HG02798 (cell line): ENCODE measurements at regions not wholly inside any gene's neighbourhood (a gene's known extent, or its start where the extent isn't known, plus 50 kb on each side); places are given as distances from the start of the nearest gene placed in this dataset.
"Not testable (repeated sequence)": the region's sequence is repeated elsewhere in the genome, so short reads cannot be mapped to it uniquely, and the experiment has no call there.

ENCODE experiments used
- ATAC-seq: cut with Tn5 transposase; IDR thresholded peaks from one replicate; pipeline ENCODE4 v1.9.1; 2021; ENCODE audit warnings: mild to moderate bottlenecking; ENCODE audit not compliant: unreplicated experiment, poor library complexity

GRCh38 chr2:155010925-155011324 is 312.4 kb downstream of the KCNJ3 start:
- ATAC-seq = no peak

GRCh38 chr2:154995361-154995760 is 296.9 kb downstream of the KCNJ3 start:
- ATAC-seq = no peak

GRCh38 chr2:154992826-154993225 is 294.3 kb downstream of the KCNJ3 start:
- no peak for ATAC-seq

GRCh38 chr2:154978710-154979109 is 280.2 kb downstream of the KCNJ3 start:
- peak; percentile 57 for ATAC-seq

- no peak for ATAC-seq
Observed at GRCh38 chr2:154978244-154978643, 279.7 kb downstream of the KCNJ3 start.

- peak; percentile 68 for ATAC-seq
Observed at GRCh38 chr2:154974041-154974440, 275.5 kb downstream of the KCNJ3 start.

- no peak for ATAC-seq
Observed at GRCh38 chr2:154963511-154963910, 265.0 kb downstream of the KCNJ3 start.

GRCh38 chr2:154961676-154962075 is 263.2 kb downstream of the KCNJ3 start:
- no peak for ATAC-seq

- peak; percentile 82 for ATAC-seq
Observed at GRCh38 chr2:154960802-154961583, 262.5 kb downstream of the KCNJ3 start.

GRCh38 chr2:154952346-154952980 is 254.0 kb downstream of the KCNJ3 start:
- no peak for ATAC-seq

- ATAC-seq = not testable (repeated sequence)
Observed at GRCh38 chr2:154947416-154947815, 248.9 kb downstream of the KCNJ3 start.

GRCh38 chr2:154945984-154946383 is 247.5 kb downstream of the KCNJ3 start:
- no peak for ATAC-seq

- no peak for ATAC-seq
Observed at GRCh38 chr2:154941379-154941778, 242.9 kb downstream of the KCNJ3 start.

GRCh38 chr2:154934213-154934612 is 235.7 kb downstream of the KCNJ3 start:
- ATAC-seq = no peak

GRCh38 chr2:154924531-154924930 is 226.0 kb downstream of the KCNJ3 start:
- no peak for ATAC-seq

GRCh38 chr2:154914561-154914960 is 216.1 kb downstream of the KCNJ3 start:
- ATAC-seq = no peak

GRCh38 chr2:154912215-154912614 is 213.7 kb downstream of the KCNJ3 start:
- ATAC-seq = no peak

- ATAC-seq = no peak
Observed at GRCh38 chr2:154911729-154912128, 213.2 kb downstream of the KCNJ3 start.

- ATAC-seq = no peak
Observed at GRCh38 chr2:154910701-154911100, 212.2 kb downstream of the KCNJ3 start.

- no peak for ATAC-seq
Observed at GRCh38 chr2:154908327-154908726, 209.8 kb downstream of the KCNJ3 start.
